Lower lobe of right lung (tissue), 2 donors: ENCODE measurements at regions not wholly inside any gene's neighbourhood (a gene's known extent, or its start where the extent isn't known, plus 50 kb on each side); places are given as distances from the start of the nearest gene placed in this dataset.

Source experiments
- ATAC-seq, 2 donors: fragments of 200-7000 bp; cut with Tn5 transposase; one replicate each; pipeline ENCODE4 v1.9.1; 2020 to 2022; ENCODE audit warnings: mild to moderate bottlenecking in 2 of 2, moderate library complexity in 2 of 2
- DNase-seq: peaks from one replicate; pipeline ENCODE4 v3.0.0-alpha.2; 2020
- H3K27ac ChIP-seq: fragments of 200-600 bp; one replicate; pipeline ENCODE4 v1.8.0; 2022
- H3K27me3 ChIP-seq: fragments of 200-600 bp; one replicate; pipeline ENCODE4 v1.8.0; 2022; ENCODE audit warnings: low read depth
- H3K36me3 ChIP-seq: fragments of 200-600 bp; one replicate; pipeline ENCODE4 v1.8.0; 2022; ENCODE audit warnings: mild to moderate bottlenecking
- H3K4me1 ChIP-seq: fragments of 200-600 bp; one replicate; pipeline ENCODE4 v1.8.0; 2022
- H3K4me3 ChIP-seq: fragments of 200-600 bp; one replicate; pipeline ENCODE4 v1.8.0; 2022; ENCODE audit warnings: mild to moderate bottlenecking
- H3K9me3 ChIP-seq: fragments of 200-600 bp; one replicate; pipeline ENCODE4 v1.8.0; 2022
- intact Hi-C: fragments of 100-400 bp; cut with DNase I; formaldehyde crosslinking; loops from one replicate; pipeline ENCODE4 v1.11.0; 2022
- TF ChIP-seq, protein P1 (sequence below): fragments of 200-600 bp; IDR thresholded peaks from one replicate; pipeline ENCODE4 v1.8.0; 2022; ENCODE audit warnings: antibody characterized with exemption, mild to moderate bottlenecking
- donor health status: DM: no; HTN: yes; CAD: no; lungs with severe emphysema.

DNA sequence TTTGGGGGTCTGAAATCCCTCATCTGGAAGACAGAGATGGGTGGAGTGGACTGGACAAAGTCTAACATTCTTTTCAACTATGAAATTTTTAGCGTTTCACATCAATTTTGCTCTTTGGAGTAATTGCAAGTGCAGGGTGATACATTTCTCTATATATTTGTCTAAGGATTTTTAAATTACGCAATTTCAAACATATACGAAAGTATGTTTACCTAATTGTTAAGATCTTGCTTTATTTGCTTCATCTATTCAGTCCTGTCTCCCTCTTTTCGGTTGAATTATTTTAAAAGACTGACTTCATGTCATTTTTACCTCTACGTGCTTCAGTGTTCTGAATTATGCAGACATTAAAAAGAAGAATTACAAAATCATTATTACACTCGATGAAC is 101.9 kb upstream of the CREB5 start:
- Histone ChIP-seq H3K27ac (no peak overlapping the region), H3K27me3 (peaks cover 22% of the 10 kb centered on the region), H3K9me3 (no peaks in the 10 kb centered on the region), H3K4me1 (no peaks in the 10 kb centered on the region), H3K36me3 (no peaks in the 10 kb centered on the region), H3K4me3 (no peak overlapping the region)
- no peak for ATAC-seq
- TF ChIP-seq, protein P1, sequence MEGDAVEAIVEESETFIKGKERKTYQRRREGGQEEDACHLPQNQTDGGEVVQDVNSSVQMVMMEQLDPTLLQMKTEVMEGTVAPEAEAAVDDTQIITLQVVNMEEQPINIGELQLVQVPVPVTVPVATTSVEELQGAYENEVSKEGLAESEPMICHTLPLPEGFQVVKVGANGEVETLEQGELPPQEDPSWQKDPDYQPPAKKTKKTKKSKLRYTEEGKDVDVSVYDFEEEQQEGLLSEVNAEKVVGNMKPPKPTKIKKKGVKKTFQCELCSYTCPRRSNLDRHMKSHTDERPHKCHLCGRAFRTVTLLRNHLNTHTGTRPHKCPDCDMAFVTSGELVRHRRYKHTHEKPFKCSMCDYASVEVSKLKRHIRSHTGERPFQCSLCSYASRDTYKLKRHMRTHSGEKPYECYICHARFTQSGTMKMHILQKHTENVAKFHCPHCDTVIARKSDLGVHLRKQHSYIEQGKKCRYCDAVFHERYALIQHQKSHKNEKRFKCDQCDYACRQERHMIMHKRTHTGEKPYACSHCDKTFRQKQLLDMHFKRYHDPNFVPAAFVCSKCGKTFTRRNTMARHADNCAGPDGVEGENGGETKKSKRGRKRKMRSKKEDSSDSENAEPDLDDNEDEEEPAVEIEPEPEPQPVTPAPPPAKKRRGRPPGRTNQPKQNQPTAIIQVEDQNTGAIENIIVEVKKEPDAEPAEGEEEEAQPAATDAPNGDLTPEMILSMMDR, result no peak
- DNase-seq, result no peak
- intact Hi-C loops, result no loop called here

DNA sequence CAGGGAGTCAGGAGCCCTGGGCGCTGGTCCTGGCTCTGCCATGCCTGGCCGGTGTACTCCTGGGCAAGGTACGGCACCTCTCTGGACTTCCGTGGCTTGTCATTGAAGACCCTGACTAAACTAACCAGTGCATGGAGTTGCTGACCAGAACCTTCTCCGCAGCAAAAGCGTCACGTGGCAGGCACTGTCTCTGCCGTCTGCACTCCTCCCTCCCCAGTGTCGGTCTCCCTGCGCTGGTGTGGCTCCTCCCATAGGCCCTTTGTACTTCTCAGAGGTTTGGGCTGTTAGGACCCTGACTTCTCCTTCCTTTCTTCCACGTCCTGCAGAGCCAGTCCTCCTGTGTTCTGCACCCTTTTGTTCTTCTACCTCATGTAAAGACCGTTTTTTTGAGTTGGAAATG is 100.6 kb upstream of the CREB5 start:
- Histone ChIP-seq H3K27ac (no peak overlapping the region), H3K27me3 (peaks cover 25% of the 10 kb centered on the region), H3K9me3 (no peaks in the 10 kb centered on the region), H3K4me1 (no peaks in the 10 kb centered on the region), H3K4me3 (no peak overlapping the region), H3K36me3 (no peaks in the 10 kb centered on the region)
- TF ChIP-seq, protein P1, result no peak
- no peak for ATAC-seq
- no peak for DNase-seq
- intact Hi-C loops, result no loop called here

DNA sequence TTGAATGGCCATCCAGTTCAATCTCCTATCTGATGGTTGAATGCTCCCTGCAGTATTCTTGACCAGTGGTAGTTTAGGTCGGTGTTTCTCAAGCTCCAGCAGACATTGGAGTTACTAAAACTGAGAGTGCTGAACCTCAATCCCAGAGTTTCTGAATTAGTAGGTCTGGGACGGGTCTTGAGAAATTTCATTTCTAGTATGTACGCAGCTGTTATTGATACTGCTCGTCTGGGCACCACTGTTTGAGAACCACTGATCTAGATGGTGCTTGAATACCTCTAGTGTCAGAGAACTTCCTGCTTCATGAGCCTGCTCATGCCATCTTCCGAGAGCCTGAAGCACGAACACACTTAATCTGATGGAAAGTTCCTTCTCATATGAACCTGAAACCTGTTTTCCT is 99.4 kb upstream of the CREB5 start:
- Histone ChIP-seq H3K27ac (no peak overlapping the region), H3K4me3 (no peak overlapping the region), H3K4me1 (no peaks in the 10 kb centered on the region), H3K36me3 (no peaks in the 10 kb centered on the region), H3K27me3 (peaks cover 22% of the 10 kb centered on the region), H3K9me3 (no peaks in the 10 kb centered on the region)
- TF ChIP-seq, protein P1, result no peak
- intact Hi-C loops, result no loop called here
- DNase-seq (no peak), ATAC-seq (no peak)

DNA sequence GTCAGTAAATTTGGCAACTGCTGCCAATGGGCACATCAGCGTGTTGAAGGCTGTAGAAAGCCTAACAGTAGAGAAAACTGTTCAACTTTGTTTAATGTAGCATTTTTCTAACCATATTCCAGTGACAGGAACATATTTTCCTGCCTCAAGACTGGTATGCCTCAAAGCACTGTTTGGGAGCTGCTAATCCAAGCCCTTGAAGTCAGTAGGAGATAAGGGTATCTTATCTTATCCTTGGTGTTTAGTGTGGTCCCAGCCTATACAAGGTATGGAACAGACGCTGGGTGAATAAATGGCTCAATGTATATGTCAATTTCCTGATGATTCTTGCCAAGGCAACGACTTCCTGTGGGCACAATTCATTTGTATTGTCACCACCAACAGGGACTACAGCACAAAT is 97.5 kb upstream of the CREB5 start:
- H3K27ac ChIP-seq, result no peak overlapping the region
- ATAC-seq, result no peak
- no peaks in the 10 kb centered on the region for H3K9me3 ChIP-seq
- H3K36me3 ChIP-seq, result no peaks in the 10 kb centered on the region
- no peak overlapping the region for H3K4me3 ChIP-seq
- H3K27me3 ChIP-seq, result peaks cover 22% of the 10 kb centered on the region
- H3K4me1 ChIP-seq, result no peaks in the 10 kb centered on the region
- intact Hi-C loops, result no loop called here
- DNase-seq, result no peak
- TF ChIP-seq, protein P1, result no peak

DNA sequence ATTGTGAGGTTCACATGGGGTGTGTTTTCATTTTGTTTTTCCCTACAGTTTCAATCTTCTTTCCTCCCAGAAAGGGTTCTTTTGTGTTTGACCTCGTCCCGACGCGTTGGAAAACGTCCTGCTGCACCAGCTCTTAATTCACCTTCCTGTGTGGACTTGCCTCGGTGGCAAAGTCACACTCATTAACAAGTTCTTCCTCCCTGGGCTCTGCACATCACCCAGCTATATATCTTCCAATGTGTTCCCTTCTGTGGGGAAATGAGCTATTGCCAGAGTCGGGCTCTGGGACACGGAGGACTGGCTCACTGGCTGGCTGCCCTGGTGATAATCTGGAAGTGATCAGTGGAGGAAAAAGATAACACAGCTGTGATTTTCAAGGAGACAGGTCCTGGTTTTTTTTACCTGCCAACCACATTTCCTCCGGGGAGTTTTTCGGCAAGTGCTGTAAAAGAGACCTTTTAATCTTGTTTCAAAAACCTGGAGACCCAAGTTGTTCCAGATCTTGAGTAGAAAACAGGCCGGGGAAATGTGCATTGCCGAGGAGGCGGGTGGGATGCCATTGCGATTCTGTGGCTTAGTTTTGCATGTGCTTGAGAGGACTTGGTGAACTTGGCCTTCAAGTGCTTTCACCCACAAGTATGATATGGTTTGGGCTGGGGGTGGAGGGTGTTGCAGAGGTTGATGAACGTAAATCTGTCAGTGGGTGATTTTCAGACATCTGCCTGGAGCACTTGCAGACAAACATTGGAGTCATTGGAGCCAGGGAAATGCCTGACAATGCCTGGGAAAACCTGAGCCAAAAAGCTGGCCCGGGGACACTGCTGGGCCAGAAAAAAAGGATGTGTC is 96.5 kb upstream of the CREB5 start:
- no peaks in the 10 kb centered on the region for H3K9me3 ChIP-seq
- H3K4me3 ChIP-seq, result no peak overlapping the region
- H3K36me3 ChIP-seq, result no peaks in the 10 kb centered on the region
- H3K27ac ChIP-seq, result no peak overlapping the region
- no peak for ATAC-seq
- no peak for DNase-seq
- H3K27me3 ChIP-seq, result peaks cover 22% of the 10 kb centered on the region
- intact Hi-C loops, result no loop called here
- TF ChIP-seq, protein P1, result no peak
- no peaks in the 10 kb centered on the region for H3K4me1 ChIP-seq
